Activated naive CD4-positive, alpha-beta T cell (primary cell): ENCODE measurements at regions not wholly inside any gene's neighbourhood (a gene's known extent, or its start where the extent isn't known, plus 50 kb on each side); places are given as distances from the start of the nearest gene placed in this dataset.
"Not testable (repeated sequence)": the region's sequence is repeated elsewhere in the genome, so short reads cannot be mapped to it uniquely, and the experiment has no call there.

Experiments
- DNase-seq, 4 experiments: peaks; one replicate each; lab custom pipeline; 2025; lab: John Stamatoyannopoulos, UW

DNA sequence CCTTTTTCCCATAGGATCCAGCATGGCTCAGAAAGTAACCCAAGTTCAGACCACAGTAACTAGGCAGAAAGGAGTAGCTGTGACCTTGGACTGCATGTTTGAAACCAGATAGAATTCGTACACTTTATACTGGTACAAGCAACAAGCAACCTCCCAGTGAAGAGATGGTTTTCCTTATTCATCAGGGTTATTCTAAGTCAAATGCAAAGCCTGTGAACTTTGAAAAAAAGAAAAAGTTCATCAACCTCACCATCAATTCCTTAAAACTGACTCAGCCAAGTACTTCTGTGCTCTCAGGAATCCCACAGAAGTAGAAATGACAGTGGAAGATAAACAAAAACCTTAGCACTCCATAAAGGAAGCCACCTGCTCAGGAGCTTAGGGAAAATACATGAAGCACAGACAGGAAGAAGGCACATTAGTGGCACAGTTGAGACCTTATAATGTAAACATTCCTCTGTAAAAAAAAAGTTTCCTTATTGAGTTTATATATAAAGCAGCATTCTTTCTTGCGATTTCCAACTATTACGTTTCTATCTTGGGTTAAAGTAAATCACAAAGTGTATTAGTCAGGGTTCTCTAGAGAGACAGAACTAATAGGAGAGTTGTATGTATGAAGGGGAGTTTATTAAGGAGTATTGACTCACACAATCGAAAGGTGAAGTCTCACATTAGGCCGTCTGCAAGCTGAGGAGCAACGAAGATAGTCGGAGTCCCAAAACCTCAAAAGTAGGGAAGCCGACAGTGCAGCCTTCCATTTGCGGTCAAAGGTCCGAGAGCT lies 398.4 kb downstream of the DAD1 start:
- DNase-seq = no peak

DNA sequence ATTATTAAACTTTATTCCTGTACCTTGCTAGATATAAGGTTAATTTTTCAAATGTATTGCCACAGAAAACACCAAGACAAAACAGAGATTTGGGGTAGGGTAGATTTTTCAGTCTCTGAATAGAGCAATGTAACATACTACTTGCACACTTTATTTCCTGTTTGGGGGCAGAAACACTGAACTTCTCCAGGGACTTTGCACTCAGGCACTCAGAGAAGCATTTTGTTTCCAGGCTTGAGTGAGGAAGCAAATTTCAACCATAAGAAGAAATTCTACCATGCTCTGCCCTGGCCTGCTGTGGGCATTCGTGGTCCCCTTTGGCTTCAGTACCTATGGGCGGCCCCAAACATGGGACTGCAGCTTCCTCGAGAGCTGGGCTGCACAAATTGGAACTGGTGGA lies 399.1 kb downstream of the DAD1 start:
- DNase-seq = no peak

DNA sequence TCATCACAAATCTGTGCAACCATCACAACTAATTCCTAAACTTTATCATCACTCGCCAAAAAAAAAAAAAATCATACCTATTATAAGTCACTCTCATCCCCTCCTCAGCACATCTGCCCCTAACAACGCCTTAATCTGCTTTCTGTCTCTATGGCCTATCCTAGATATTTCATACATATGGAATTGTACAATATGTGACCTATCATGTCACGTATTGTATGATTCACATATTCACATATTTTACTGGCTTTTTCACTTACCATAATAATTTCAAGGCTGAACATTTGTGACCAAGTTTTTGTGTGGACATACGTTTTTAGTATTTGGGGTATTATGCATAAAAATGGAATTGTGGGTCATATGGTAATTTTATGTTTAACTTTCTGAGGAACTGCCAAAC lies 400.7 kb downstream of the DAD1 start:
- DNase-seq = no peak

DNA sequence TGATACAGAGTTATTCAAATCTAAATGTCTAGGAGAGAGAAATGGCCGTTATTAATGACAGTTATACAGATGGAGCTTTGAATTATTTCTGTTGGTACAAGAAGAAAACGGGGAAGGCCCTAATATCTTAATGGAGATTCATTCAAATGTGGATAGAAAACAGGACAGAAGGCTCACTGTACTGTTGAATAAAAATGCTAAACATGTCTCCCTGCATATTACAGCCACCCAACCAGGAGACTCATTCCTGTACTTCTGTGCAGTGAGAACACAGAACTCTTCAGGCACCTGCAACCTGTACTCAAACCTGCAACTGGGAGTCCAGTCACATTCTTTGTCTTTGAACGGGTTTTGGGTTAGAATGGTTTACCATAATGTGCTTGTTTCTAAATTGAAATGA lies 403.2 kb downstream of the DAD1 start:
- DNase-seq = no peak

DNA sequence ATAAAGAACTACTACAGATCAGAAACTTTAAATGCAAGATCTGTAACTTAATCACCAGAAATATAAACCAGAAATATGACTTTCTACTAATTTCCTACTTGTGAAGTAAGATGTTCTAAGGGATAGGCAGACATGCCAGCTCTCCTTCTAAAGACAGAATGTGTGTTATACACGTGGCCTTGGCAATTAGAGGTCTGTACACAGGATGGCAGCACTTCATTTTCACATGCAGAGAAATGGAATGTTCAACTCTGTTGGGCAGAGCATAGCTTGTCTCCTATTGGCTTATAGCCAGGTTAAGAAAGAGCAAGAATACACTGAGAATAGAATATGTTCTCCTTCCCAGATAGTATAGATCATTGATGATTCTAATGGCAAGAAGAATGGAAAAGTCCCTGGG lies 403.8 kb downstream of the DAD1 start:
- no peak for DNase-seq

DNA sequence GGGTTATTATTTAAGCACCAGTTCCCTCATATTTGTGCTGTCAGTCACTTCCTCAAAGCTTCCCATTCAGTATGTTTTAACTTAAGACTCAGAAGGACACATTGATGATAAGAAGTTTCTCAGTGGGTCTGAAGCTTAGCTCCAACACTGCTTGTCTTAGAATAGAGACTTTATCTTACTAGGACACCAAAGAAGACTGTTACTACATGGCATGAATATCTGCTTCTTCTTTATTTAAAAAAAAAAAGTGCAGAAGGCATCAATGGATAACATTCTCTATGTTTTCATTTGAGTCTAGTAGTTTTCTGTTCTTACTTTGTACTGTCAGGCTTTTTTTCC lies 404.2 kb downstream of the DAD1 start:
- DNase-seq = no peak

DNA sequence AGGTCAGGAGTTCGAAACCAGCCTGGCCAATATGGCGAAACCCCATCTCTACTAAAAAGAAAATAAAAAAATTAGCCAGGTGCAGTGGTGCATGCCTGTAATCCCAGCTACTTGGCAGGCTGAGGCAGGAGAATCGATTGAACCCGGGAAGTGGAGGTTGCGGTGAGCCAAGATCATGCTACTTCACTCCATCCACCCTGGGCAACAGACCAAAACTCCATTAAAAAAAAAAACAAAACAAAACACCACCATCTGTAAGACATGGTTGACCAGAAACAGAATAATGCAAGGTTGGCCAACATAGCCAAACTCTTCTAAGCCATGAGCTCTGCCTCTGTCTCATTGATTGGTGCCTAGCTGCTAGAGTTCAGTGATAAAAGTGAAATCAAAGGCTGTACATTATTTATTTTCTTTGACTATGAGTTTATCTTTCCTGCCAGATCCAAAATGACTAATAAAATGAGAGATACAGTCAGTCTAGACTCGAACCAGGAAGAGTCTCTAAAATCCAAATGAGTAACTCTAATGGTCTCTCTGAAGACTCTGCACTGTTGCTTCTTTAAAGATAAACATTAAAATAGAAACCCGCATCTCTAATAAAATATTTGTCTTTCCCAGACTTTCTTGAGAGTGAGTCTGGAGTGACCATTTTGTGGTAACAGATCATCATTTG lies 404.7 kb downstream of the DAD1 start:
- no peak for DNase-seq

DNA sequence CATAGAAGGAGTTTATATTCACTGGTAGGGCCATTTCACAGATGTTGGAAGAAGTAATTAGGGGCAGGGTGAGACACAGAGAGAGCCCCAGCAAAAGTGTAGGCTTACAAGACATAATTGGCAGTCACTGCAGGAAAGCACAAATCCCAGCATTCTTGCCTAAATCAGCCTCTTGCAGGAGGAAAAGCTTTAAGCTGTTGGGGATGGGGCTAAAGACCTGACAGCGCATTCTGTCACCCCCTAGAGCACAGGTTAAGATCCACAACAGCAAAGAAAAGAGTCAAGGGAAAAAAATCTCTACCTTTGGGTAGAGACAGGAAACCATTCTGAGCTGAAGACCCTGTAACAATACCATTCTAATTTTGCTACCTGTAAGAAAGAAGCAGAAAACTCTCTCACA lies 409.0 kb downstream of the DAD1 start:
- DNase-seq = no peak

DNA sequence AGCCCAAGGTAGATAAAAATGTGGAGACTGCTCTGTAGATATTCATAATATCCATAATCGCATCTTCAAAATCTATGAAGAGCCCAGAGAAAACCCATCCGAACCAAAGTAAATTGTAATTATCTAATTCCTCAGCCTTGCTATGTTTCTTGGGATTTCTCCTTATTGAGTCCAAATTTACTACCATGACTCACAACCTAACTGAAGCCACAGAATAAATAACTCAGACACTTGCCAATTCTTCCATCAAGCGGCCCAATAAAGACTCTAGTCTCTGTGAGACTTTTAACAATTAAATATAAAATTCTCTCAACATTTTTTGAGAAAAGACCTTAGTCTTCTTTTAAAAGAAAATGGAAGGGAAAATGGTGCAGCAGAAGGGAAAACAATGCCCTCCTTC lies 409.8 kb downstream of the DAD1 start:
- DNase-seq = no peak

DNA sequence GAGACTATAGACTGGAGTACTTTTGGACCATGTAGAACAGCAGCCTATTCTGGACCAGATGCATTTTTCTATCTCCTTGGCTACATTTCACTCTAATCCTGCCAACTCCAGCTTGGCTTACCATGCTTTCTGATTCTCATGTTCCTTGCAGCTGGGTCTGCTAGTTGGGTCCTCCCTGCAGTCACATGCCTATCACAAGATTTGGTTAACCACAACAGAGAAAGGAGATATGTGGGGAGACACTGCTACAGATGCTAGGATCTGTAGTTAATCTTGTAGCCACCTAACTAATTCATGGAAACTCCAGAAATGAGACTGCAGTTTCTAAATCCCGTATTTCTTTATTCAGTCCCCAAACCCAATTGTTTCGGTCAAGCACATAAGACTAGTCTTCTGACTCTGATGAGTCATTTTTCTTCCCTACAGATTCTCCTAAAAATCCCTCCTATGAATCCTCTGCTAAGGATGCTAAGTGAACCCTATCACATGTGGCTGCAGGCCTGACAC lies 410.6 kb downstream of the DAD1 start:
- DNase-seq = no peak

DNA sequence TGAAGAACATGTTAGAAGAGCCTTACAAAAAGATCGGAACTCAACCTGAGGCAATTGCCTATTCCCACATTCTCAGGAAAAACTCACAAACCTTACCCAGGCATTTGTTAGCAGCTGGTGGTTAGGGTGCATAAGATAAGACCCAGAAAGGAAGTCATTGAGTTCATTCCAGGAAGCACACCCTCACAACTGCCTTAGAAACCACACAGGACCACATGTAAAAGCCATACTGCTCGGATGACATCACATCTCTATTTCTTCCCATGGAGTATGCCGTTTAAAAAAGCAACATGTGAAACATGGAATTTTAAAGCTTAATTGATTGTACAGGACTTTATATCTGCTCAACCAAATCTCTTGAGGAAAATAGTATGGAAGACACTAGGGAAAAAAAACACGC lies 411.2 kb downstream of the DAD1 start:
- DNase-seq = no peak

DNA sequence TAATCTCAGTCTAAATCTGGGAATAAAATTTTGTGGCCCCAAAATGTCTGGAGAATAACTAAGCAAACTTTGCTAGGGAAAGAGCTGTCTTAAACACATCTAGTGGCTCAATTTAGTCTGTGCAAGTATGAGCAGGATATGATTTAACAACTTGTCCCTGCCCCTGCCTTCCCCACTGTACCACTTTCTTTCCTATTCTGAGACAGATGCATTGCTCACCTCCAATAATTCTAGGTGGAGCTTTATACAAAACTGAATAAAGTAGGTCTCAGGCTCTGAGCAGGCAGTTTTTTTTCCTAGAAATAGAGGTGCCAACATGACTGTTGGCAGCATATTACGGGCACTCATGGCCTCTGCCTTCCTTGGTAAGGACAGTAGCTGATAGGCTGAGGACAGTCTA lies 412.1 kb downstream of the DAD1 start:
- DNase-seq = no peak

DNA sequence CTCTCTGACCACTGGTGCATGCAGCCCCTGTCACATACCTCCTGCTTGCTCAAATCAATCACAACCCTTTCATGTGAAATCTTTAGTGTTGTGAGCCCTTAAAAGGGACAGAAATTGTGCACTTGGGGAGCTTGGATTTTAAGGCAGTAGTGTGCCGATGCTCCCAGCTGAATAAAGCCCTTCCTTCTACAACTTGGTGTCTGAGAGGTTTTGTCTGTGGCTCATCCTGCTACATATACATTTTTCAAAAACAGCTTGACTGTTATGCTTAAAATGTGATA lies 413.8 kb downstream of the DAD1 start:
- not testable (repeated sequence) for DNase-seq

DNA sequence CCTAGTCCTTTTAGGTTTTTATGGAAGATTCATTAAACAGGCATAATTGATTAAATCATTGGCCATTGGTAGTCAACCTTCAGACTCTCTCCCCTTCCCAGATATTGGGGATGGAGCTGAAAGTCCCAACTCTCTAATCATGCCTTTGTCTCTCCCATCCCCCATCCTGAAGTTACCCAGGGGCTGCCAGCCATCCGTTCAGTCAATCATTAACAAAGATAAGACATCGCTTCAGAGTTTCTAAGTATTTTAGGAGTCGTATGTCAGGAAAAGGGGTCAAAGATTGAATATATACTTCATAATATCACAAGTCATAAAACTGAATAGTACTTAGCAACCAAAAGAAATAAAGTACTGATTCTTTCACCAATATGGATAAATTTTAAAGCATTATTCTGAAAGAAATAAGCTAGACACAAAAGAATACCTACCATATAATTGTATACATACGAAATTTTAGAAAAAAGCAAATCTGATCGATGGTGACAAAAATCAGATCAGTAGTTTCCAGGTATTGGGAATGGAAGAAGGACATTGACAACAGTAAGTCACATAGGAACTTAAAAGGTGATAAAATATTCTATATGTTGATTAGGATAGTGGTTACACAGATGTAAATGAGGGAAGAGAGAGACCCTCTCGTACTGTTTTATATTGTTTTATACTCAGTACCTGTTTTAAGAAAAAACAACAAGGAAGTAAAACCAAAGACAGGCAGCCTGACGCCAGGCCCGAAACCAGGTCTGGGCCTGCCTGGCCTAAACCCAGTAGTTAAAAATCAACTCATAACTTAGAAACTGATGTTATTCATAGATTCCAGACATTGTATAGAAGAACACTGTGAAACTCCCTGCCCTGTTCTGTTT lies 414.4 kb downstream of the DAD1 start:
- no peak for DNase-seq

DNA sequence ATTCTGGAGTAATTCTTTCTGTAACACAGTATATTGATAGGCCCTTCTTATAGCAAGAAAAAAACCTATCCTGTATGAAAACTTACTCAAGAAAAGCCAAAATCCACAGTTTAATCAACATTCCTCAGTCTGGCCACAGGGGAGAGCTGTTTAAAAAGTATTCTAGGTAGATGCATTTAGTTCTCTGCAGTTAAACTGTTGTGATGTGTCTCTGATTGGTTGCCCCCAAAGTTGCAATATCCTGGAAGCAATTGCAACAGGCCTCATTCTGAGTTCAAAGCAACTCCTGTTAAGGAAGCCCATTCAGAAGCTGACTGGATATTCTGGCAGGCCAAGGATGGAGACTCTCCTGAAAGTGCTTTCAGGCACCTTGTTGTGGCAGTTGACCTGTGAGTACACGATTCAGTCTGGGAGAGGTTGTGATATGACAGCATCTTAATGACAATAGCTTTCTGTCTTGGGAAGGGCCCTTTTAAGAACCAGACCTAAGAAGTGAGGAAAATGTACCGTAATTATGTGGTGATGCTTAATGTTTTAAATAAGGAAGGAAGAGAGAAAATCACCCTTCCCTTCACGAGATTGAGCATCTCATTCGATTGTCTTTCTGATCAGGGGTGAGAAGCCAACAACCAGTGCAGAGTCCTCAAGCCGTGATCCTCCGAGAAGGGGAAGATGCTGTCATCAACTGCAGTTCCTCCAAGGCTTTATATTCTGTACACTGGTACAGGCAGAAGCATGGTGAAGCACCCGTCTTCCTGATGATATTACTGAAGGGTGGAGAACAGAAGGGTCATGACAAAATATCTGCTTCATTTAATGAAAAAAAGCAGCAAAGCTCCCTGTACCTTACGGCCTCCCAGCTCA lies 420.7 kb downstream of the DAD1 start:
- no peak for DNase-seq

DNA sequence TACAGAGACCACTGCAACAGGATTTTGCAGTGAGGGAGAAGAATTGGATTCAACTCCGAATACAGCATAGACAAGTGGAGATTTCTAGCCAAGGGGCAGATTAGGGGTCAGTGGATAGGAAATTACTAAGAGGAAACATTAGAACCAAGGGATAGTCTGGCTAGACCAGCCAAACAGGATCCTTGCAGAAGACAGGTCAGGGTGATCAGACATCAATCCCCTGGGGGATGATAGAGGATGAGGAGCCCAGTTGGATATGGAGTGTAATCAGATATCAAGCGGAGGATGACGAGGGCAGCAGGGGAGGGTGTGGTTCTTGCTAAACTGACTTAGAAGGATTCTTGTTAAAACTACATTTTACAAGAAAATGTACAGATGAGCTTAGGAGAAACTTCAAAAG lies 424.4 kb downstream of the DAD1 start:
- DNase-seq = no peak

DNA sequence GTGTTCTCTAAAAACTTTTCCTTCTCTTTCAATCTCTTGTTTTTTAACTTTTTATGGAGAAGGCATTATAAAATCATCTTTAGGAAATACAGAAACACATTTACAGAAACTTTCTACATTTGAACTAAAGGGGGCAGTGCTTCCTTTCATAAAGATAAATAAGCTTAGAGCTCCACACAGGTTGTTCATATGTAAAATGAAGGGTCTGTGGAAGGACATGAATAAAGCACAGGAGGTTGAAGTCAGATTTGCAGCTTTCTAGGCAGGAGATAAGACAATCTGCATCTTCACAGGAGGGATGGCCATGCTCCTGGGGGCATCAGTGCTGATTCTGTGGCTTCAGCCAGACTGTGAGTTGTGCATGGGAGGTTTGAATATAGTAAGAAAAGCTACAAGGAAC lies 426.0 kb downstream of the DAD1 start:
- DNase-seq = no peak

DNA sequence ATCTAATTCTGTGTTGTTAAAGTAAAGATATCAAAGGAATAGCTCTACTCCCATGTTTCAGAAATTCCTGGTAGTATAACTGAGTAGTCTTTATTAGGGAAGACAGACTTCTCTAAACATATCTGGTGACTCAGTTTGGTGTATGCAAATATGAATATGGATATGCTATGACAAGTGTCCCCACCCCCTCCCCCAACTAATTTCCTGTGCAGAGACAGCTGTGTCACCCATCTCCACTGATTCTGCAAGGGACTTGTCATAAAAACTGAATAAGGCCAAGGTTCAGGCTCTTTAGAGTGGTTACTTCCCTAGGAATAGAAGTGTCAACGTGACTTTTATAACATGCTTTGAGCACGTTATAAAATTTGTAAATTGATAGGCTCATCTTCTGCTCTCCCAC lies 429.1 kb downstream of the DAD1 start:
- no peak for DNase-seq

DNA sequence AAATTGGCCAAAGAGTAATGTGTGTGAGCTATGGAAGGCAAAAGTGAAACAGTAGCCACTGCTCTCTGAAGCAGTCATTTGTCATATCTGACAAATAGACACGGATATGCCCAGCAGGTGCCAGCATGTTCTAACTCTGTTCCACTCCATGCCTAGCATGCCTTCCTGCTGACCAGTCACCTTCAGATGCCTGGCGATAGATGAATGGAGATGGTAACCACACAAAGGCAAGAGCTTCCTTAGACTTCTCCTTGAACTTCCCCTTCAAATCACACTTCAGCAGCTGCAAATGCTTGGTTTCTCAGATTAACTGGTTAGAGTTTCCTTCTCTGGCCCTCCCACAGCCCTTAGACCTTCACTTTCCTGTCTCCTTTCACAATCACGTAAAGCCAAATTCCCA lies 429.9 kb downstream of the DAD1 start:
- no peak for DNase-seq

DNA sequence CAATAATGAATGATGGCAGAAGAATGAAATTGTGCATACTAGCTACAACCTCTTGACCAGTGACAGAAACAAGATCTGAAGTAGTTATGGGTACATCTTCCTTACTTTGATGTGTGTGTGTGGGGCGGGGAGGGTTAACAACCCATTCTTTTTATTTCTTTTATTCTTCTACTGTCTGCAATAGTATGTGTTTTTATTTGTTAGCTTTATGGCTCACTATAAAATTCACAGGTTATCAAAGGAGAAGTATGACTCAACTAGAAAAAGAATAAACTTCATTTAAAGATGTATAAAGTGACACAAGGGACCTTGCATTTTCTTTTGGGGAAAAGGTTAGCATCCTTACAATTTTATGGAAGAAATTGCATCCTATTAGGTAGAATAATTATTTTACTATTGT lies 430.5 kb downstream of the DAD1 start:
- DNase-seq = no peak

DNA sequence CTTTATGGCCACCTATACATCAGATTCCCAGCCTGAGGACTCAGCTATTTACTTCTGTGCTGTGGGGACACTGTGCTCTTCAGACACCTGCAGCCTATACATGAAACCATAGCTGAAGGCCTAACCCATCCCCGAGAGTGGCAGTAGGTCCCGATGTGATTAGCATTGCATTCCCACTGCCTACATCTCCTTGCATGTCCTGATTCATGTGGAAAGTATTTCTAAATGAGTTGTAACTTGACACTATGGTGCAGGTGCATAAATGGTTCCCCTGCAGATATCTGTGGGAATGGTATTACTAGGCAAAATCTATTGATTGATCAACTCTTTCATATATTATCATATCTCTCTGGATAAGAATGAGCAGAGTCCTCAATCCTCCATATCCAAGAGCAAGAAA lies 433.5 kb downstream of the DAD1 start:
- no peak for DNase-seq

DNA sequence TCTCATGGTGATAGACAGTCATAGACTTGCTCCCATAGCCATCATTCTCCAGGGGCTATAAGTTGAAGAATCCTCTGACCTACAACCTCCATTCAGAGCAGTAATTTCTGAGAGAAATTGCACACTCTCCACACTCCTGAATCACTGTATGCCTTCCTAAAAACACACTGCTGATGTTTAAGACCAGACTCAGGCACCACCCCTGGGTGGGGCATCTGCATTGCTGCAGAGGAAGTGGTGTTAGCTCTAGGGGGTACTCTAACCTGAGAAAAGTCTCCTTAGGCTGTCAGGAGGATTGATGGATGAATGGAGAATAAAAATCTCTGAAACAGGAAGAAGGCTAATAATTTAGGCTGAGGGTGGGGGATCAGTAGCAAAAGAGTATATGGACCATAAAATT lies 436.1 kb downstream of the DAD1 start:
- no peak for DNase-seq
